ENCODE measurements at regions not wholly inside any gene's neighbourhood (a gene's known extent, or its start where the extent isn't known, plus 50 kb on each side); places are given as distances from the start of the nearest gene placed in this dataset.

DNA sequence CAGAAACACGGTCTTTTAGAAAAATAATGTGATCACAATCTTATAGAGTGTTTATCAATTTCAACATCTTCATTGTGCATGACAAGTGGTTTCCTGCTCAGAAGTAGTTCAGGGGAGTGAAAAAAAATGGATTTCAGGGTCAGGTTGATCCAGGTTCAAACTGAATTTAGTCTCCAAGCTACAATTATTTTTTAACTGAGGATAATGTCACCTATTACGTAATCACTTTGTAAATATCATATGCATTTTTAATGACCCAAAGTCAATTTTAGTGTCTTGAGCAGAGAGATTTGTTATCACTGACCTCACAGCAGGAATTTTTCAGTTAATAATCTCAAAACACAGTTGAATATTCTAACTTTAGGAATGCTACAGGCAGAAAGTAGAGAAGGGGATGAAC lies 627.2 kb upstream of the LUZP2 start:
- TF ChIP-seq, protein P1, sequence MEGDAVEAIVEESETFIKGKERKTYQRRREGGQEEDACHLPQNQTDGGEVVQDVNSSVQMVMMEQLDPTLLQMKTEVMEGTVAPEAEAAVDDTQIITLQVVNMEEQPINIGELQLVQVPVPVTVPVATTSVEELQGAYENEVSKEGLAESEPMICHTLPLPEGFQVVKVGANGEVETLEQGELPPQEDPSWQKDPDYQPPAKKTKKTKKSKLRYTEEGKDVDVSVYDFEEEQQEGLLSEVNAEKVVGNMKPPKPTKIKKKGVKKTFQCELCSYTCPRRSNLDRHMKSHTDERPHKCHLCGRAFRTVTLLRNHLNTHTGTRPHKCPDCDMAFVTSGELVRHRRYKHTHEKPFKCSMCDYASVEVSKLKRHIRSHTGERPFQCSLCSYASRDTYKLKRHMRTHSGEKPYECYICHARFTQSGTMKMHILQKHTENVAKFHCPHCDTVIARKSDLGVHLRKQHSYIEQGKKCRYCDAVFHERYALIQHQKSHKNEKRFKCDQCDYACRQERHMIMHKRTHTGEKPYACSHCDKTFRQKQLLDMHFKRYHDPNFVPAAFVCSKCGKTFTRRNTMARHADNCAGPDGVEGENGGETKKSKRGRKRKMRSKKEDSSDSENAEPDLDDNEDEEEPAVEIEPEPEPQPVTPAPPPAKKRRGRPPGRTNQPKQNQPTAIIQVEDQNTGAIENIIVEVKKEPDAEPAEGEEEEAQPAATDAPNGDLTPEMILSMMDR (conservative IDR thresholded peaks at IDR 0.05): no peak
- no peak for TF ChIP-seq EZH2 (IDR thresholded peaks at IDR 0.05; ENCODE audit: low read depth)

Data from PC-9 (cell line).